GM21528 (cell line): ENCODE measurements at regions not wholly inside any gene's neighbourhood (a gene's known extent, or its start where the extent isn't known, plus 50 kb on each side); places are given as distances from the start of the nearest gene placed in this dataset.
"Not testable (repeated sequence)": the region's sequence is repeated elsewhere in the genome, so short reads cannot be mapped to it uniquely, and the experiment has no call there.

Source experiments
- ATAC-seq: cut with Tn5 transposase; IDR thresholded peaks from one replicate; pipeline ENCODE4 v1.9.1; 2021; ENCODE audit warnings: mild to moderate bottlenecking, moderate library complexity; ENCODE audit not compliant: unreplicated experiment, low FRiP score

DNA sequence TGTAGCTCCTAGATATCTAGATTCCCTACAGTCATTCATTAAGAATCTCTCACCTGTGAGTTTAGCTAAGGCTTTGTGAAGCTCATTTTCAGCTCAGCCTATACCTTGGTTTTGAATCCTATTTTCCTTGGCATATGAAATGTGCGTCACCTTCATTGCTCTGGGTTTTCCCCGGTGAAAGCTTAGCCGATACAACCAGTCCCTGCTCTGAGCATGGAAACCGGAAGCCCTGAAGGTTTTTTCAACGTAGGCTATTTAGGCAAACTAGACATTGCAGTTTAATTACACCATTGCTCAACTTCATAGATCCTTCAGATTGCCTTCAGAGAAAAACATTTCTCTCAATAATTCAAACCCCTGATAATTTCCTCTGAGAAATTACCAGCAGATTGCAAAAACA lies 206.8 kb upstream of the TPRG1 start:
- no peak for ATAC-seq

- ATAC-seq: no peak
These were observed 199.5 kb upstream of the TPRG1 start for GRCh38 chr3:188972310-188972709.

GRCh38 chr3:188974856-188975599 lies 196.7 kb upstream of the TPRG1 start:
- ATAC-seq: no peak

- no peak for ATAC-seq
These were observed 196.0 kb upstream of the TPRG1 start for GRCh38 chr3:188975600-188976314.

- ATAC-seq: no peak
These were observed 195.4 kb upstream of the TPRG1 start for GRCh38 chr3:188976407-188976806.

GRCh38 chr3:188978421-188979171 lies 193.2 kb upstream of the TPRG1 start:
- no peak for ATAC-seq

DNA sequence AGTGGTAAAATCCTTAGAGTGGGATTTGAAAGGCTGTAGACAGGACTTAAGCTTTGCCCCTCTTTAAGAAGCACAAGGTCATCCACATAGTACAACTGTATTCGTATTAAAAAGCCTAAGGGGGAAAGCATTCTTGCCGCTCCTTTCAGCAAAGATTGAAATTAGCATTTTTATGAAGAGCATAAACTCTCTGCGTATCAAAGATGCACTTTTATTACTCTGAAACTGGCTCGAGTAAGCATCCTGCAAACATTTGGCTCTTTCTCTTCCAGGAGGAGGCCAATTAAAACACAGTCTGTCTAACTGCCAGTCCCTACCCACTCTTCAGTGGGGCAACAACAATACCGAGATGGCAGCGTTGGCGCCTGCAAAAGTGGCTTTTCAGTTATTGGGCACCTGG lies 192.5 kb upstream of the TPRG1 start:
- no peak for ATAC-seq

DNA sequence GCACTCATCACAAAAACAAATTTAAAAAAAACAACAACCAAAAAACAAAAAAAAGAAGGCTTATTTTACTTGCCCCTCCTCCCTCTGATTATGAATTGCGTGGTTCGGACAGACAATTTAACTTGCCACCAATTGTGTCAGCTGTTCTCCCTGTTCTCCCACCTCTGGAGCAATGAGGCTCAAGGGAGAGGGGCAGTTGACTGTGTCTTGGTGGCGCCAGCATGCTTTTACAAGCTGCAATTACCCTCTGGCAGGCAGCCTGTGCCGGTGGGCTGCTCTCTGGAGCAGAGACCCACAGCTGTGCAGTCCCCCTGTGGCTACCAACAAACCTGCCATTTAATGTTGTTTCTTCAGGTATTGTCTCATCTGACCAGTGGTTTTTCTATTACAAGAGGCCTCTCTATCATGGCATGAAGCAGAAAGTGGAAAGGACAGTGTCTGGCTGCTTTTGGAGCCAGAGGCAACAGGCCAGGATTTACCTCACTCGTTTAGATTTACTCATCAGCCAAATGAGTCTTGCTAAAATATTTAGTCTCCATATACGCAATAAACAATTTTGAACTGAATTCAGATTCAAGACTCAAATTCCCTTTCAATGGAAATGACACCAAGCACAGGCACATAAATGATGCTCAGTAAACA lies 192.0 kb upstream of the TPRG1 start:
- no peak for ATAC-seq

GRCh38 chr3:188993181-188993580 lies 178.6 kb upstream of the TPRG1 start:
- no peak for ATAC-seq

DNA sequence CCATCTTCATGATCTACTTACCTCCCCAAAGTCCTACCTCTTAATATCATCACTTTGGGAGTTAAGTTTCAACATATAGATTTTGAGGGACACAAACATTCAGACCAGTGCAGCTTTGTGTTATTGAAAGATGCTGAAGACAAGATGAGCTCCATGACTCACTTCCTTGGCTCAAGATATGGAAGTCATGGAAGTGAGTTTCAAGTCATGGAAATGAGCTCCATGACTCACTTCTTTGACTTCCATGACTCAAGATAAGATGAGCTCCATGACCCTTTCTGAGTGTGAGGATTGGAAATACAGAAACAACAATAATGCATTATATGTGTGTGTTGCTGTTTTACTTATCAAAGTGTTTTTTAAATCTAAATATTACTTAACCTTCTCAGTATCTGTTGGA lies 170.2 kb upstream of the TPRG1 start:
- no peak for ATAC-seq

GRCh38 chr3:189003410-189003809 lies 168.4 kb upstream of the TPRG1 start:
- ATAC-seq: no peak

GRCh38 chr3:189013224-189013888 lies 158.4 kb upstream of the TPRG1 start:
- no peak for ATAC-seq

DNA sequence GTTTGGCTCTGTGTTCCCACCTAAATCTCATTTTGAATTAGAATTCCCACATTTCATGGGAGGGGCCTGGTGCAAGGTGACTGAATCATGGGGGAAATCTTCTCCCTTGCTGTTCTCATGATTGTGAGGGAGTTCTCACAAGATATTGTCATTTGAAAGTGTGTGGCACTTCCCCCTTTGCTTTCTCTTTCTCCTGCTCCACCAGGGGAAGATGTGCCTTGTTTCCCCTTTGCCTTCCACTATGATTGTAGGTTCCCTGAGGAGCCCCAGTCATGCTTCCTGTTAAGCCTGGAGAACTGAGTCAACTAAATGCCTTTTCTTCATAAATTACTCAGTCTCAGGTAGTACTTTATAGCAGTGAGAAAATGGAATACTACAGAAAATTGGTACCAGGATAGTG lies 157.2 kb upstream of the TPRG1 start:
- no peak for ATAC-seq

GRCh38 chr3:189022576-189023466 lies 148.9 kb upstream of the TPRG1 start:
- not testable (repeated sequence) for ATAC-seq

DNA sequence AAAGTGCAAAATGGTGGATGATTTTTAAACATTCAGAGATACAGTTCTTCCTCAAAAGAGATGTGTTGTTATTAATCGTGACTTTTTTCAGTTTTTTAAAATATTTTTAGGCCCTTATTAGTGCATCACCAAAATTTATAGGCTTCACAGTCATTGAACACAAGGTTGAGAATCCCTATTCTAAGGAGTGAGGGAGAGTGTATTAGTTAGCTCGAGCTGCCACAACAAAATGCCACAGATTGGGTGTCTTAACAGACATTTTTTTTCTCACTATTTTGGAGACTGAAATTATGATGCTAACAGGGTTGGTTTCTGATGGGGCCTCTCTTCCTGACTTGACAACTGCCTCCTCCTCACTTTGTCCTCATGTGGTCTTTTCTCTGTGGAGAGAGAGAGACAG lies 145.9 kb upstream of the TPRG1 start:
- no peak for ATAC-seq

GRCh38 chr3:189027626-189028155 lies 144.1 kb upstream of the TPRG1 start:
- ATAC-seq: no peak

DNA sequence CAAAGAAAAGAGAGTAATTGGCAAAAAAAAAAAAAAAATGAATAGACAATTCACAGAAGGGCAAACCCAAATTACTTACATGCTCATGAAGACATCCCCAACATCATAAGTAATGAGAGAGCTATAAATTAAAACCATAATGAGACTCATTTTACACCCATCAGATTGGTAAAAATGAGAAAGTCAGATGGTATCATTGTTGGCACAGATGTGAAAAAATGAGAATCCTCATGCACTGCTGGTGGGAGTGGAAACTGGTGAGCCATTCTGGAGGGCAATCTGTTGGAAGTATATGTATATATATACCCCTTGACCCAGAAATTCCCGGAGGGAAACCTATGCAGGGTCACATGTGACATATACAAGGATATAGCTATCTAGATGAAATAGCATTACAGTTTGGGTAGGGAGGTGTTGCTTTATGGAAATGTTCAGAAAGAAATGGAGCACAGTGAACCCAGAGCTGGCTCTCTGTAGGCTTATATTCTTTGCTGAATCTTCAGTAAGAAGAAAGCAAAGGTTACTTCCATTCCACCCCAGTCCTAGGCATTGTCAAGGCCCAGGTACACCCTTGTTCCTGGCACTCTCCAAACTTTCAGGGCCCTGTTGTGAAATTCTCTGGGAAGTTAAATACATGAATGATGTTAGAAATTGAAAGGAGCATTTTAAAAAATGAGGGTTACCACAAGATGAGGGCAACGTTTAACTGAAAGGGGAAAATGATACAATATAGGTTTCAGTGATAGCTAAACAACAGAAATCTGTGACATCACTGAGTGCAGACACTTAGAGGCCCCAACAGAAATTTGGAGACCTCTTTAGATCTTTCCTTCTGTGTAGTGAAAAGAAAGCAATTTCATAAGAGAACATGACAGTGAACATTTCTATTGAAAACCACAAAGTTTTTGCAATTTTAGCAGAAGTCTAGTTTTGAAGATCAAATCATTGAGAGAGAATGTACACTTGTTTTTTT lies 132.7 kb upstream of the TPRG1 start:
- ATAC-seq: no peak
